ENCODE measurements at regions not wholly inside any gene's neighbourhood (a gene's known extent, or its start where the extent isn't known, plus 50 kb on each side); places are given as distances from the start of the nearest gene placed in this dataset.

- no peak for TF ChIP-seq REST (IDR thresholded peaks at IDR 0.05; ENCODE audit: low read depth, low read length)
- no peak for TF ChIP-seq E2F8 (IDR thresholded peaks at IDR 0.05; ENCODE audit: low read depth, partially characterized antibody)
- no peak for TF ChIP-seq JUNB (IDR thresholded peaks at IDR 0.05)
- TF ChIP-seq IKZF1 (conservative IDR thresholded peaks at IDR 0.05): no peak
- TF ChIP-seq ZSCAN29 (IDR thresholded peaks at IDR 0.05): no peak
- no peak for TF ChIP-seq IRF3 (IDR thresholded peaks at IDR 0.05)
- TF ChIP-seq ZZZ3 (IDR thresholded peaks at IDR 0.05; ENCODE audit: control insufficient read depth, insufficient read length, low read depth): no peak
- TF ChIP-seq ZBTB4 (CRISPR knock-in tag; IDR thresholded peaks at IDR 0.05): no peak
- TF ChIP-seq WRNIP1 (IDR thresholded peaks at IDR 0.05; ENCODE audit: borderline replicate concordance, low read depth, low read length): no peak
- TF ChIP-seq NRF1 (conservative IDR thresholded peaks at IDR 0.05; ENCODE audit: low read depth, low read length): no peak
Observed at GRCh38 chr13:65756071-65756671, 1474.0 kb downstream of the PCDH9 start (continued).
